Caco-2 (cell line): ENCODE measurements at regions not wholly inside any gene's neighbourhood (a gene's known extent, or its start where the extent isn't known, plus 50 kb on each side); places are given as distances from the start of the nearest gene placed in this dataset.

Experiments
- BruUV-seq: library from RNA; stranded (reverse); fragments of 400-500 nt; replicated peaks from 2 replicates; lab custom pipeline; 2021; lab: Mats Ljungman, UMichigan
- CTCF ChIA-PET: fragments of 300-600 bp; sonication (Branson Sonifier 250); formaldehyde crosslinking; loops from one replicate; lab custom pipeline; 2022; ENCODE audit warnings: antibody characterized with exemption; lab: Charles Lee
- POLR2A ChIA-PET: fragments of 300-600 bp; sonication (Branson Sonifier 250); formaldehyde crosslinking; loops from one replicate; lab custom pipeline; 2022; ENCODE audit warnings: antibody characterized with exemption; lab: Charles Lee
- DNase-seq, 2 experiments: peaks; one replicate each; pipeline versions ENCODE4 v3.0.0 to v3.0.0-alpha.2; 2020 to 2022
- H3K27me3 ChIP-seq: replicated peaks from 2 replicates; pipeline ENCODE4 v1.6.0; 2011; ENCODE audit warnings: low read length; ENCODE audit not compliant: control insufficient read depth, insufficient read depth
- H3K36me3 ChIP-seq: 2 replicates; pipeline ENCODE4 v1.5.1; 2011; ENCODE audit warnings: low read length; ENCODE audit not compliant: control insufficient read depth, insufficient read depth
- H3K4me1 ChIP-seq: fragments of 250-450 bp; sonication (Bioruptor Pico); 2 replicates; pipeline ENCODE4 v1.5.1; 2020; ENCODE audit warnings: mild to moderate bottlenecking
- H3K4me3 ChIP-seq: 2 replicates; pipeline ENCODE4 v1.5.1; 2011; ENCODE audit warnings: low read depth, mild to moderate bottlenecking, control low read depth, low read length
- H3K9me3 ChIP-seq: fragments of 250-450 bp; sonication (Bioruptor Pico); 2 replicates; pipeline ENCODE4 v1.5.1; 2020; ENCODE audit warnings: mild to moderate bottlenecking, moderate library complexity
- H3K27ac Mint-ChIP-seq: one replicate; pipeline ENCODE4 v1.8.0; 2022; ENCODE audit warnings: mixed read lengths; ENCODE audit not compliant: unreplicated experiment
- H3K27me3 Mint-ChIP-seq: one replicate; pipeline ENCODE4 v1.8.0; 2022; ENCODE audit warnings: mixed read lengths; ENCODE audit not compliant: insufficient read depth, unreplicated experiment
- H3K36me3 Mint-ChIP-seq: one replicate; pipeline ENCODE4 v1.8.0; 2022; ENCODE audit warnings: mild to moderate bottlenecking, mixed read lengths; ENCODE audit not compliant: insufficient read depth, unreplicated experiment
- H3K4me1 Mint-ChIP-seq: one replicate; pipeline ENCODE4 v1.8.0; 2022; ENCODE audit warnings: low read depth, mixed read lengths; ENCODE audit not compliant: unreplicated experiment
- H3K4me3 Mint-ChIP-seq: one replicate; pipeline ENCODE4 v1.8.0; 2022; ENCODE audit warnings: mild to moderate bottlenecking, moderate library complexity, mixed read lengths; ENCODE audit not compliant: unreplicated experiment
- H3K9me3 Mint-ChIP-seq: one replicate; pipeline ENCODE4 v1.8.0; 2022; ENCODE audit warnings: mixed read lengths; ENCODE audit not compliant: unreplicated experiment
- intact Hi-C: fragments of 100-400 bp; cut with micrococcal nuclease; formaldehyde crosslinking; loops from one replicate; pipeline ENCODE4 v1.10.0; 2022; ENCODE audit not compliant: unreplicated experiment
- TF ChIP-seq, protein P1 (sequence below), 2 experiments: fragments of 200-600 bp in 1 of 2; IDR thresholded peaks; 1 replicate in 1 of 2; 2 replicates in 1 of 2; pipeline versions ENCODE4 v1.5.1 to v1.8.0; 2011 to 2022; ENCODE audit warnings: antibody characterized with exemption in 1 of 2, control low read depth in 1 of 2, inconsistent platforms in 1 of 2, low read depth in 1 of 2, low read length in 1 of 2, mild to moderate bottlenecking in 1 of 2, moderate library complexity in 1 of 2; ENCODE audit not compliant: insufficient read depth in 1 of 2, severe bottlenecking in 1 of 2, unreplicated experiment in 1 of 2

GRCh38 chr2:145992572-145992971 lies 1472.7 kb upstream of the ZEB2 start:
- POLR2A ChIA-PET: no interaction called here
- TF ChIP-seq, protein P1, sequence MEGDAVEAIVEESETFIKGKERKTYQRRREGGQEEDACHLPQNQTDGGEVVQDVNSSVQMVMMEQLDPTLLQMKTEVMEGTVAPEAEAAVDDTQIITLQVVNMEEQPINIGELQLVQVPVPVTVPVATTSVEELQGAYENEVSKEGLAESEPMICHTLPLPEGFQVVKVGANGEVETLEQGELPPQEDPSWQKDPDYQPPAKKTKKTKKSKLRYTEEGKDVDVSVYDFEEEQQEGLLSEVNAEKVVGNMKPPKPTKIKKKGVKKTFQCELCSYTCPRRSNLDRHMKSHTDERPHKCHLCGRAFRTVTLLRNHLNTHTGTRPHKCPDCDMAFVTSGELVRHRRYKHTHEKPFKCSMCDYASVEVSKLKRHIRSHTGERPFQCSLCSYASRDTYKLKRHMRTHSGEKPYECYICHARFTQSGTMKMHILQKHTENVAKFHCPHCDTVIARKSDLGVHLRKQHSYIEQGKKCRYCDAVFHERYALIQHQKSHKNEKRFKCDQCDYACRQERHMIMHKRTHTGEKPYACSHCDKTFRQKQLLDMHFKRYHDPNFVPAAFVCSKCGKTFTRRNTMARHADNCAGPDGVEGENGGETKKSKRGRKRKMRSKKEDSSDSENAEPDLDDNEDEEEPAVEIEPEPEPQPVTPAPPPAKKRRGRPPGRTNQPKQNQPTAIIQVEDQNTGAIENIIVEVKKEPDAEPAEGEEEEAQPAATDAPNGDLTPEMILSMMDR (IDR thresholded peaks at IDR 0.05; ENCODE audit: insufficient read depth in 1 of 2, low read depth in 1 of 2, low read length in 1 of 2, severe bottlenecking in 1 of 2, unreplicated experiment in 1 of 2): no peak
- no TSS peak for BruUV-seq

GRCh38 chr2:145987793-145988192 lies 1467.9 kb upstream of the ZEB2 start:
- Mint-ChIP-seq H3K4me1 (peaks cover 6% of the 10 kb centered on the region), H3K27ac (no peak overlapping the region), H3K27me3 (no peaks in the 10 kb centered on the region), H3K36me3 (no peaks in the 10 kb centered on the region), H3K4me3 (no peak overlapping the region), H3K9me3 (no peaks in the 10 kb centered on the region)
- no TSS peak for BruUV-seq
- no peak for DNase-seq
- TF ChIP-seq, protein P1 (IDR thresholded peaks at IDR 0.05; ENCODE audit: insufficient read depth in 1 of 2, low read depth in 1 of 2, low read length in 1 of 2, severe bottlenecking in 1 of 2, unreplicated experiment in 1 of 2): no peak
- no peaks in the 10 kb centered on the region for H3K36me3 ChIP-seq
- H3K4me3 ChIP-seq: no peak overlapping the region
- CTCF ChIA-PET: no interaction called here
- intact Hi-C loops: no loop called here
- H3K27me3 ChIP-seq: no peaks in the 10 kb centered on the region
- no peaks in the 10 kb centered on the region for H3K9me3 ChIP-seq
- H3K4me1 ChIP-seq: no peaks in the 10 kb centered on the region
- POLR2A ChIA-PET: no interaction called here

More at GRCh38 chr2:145992572-145992971, 1472.7 kb upstream of the ZEB2 start:
- Mint-ChIP-seq H3K4me1 (no peaks in the 10 kb centered on the region), H3K27ac (no peak overlapping the region), H3K36me3 (no peaks in the 10 kb centered on the region), H3K9me3 (peaks cover 23% of the 10 kb centered on the region), H3K4me3 (no peak overlapping the region), H3K27me3 (no peaks in the 10 kb centered on the region)
- CTCF ChIA-PET: no interaction called here
- Histone ChIP-seq H3K9me3 (0 out of 2 replicates have a peak, but pooled peaks cover 3% of the 10 kb centered on the region), H3K4me3 (no peak overlapping the region), H3K27me3 (no peaks in the 10 kb centered on the region), H3K4me1 (no peaks in the 10 kb centered on the region), H3K36me3 (no peaks in the 10 kb centered on the region)
- DNase-seq: no peak
- intact Hi-C loops: no loop called here

DNA sequence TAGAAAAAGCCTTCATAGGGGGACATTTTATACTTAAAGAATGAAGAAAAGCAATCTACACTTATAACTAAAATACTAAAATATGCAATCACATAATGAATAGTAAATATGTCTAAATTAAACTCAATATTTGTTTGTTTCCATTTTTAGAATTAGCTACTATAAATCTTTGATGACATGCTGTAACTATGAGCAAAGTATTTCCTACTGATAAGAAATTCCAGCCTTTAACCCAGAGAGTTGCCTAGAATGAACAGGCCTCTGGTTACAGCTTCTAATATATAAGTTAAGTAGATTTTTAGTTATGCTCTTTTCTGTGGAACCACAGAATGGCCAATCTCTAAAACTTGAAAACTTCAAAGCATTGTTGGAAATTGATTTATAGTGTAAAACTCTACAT lies 1465.6 kb upstream of the ZEB2 start:
- H3K4me3 Mint-ChIP-seq: no peak overlapping the region
- no peaks in the 10 kb centered on the region for H3K36me3 ChIP-seq
- H3K4me1 ChIP-seq: no peaks in the 10 kb centered on the region
- CTCF ChIA-PET: no interaction called here
- no peak overlapping the region for H3K4me3 ChIP-seq
- H3K36me3 Mint-ChIP-seq: no peaks in the 10 kb centered on the region
- H3K9me3 ChIP-seq: no peaks in the 10 kb centered on the region
- POLR2A ChIA-PET: no interaction called here
- TF ChIP-seq, protein P1 (IDR thresholded peaks at IDR 0.05; ENCODE audit: insufficient read depth in 1 of 2, low read depth in 1 of 2, low read length in 1 of 2, severe bottlenecking in 1 of 2, unreplicated experiment in 1 of 2): no peak
- intact Hi-C loops: no loop called here
- no peaks in the 10 kb centered on the region for H3K9me3 Mint-ChIP-seq
- no peak overlapping the region for H3K27ac Mint-ChIP-seq
- BruUV-seq: no TSS peak
- peaks cover 6% of the 10 kb centered on the region for H3K4me1 Mint-ChIP-seq
- no peak for DNase-seq
- H3K27me3 ChIP-seq: no peaks in the 10 kb centered on the region
- no peaks in the 10 kb centered on the region for H3K27me3 Mint-ChIP-seq
